PC-9 (cell line): ENCODE measurements at regions not wholly inside any gene's neighbourhood (a gene's known extent, or its start where the extent isn't known, plus 50 kb on each side); places are given as distances from the start of the nearest gene placed in this dataset.

Experiments
- BruUV-seq: library from RNA; stranded (reverse); fragments of 400-500 nt; replicated peaks from 2 replicates; lab custom pipeline; 2021; lab: Mats Ljungman, UMichigan
- CTCF ChIA-PET: fragments of 300-600 bp; sonication (Branson Sonifier 250); formaldehyde crosslinking; loops from one replicate; lab custom pipeline; 2022; ENCODE audit warnings: antibody characterized with exemption; lab: Charles Lee
- POLR2A ChIA-PET: fragments of 300-600 bp; sonication (Branson Sonifier 250); formaldehyde crosslinking; loops from one replicate; lab custom pipeline; 2022; ENCODE audit warnings: antibody characterized with exemption; ENCODE audit not compliant: unreplicated experiment; lab: Charles Lee
- DNase-seq, 2 experiments: peaks; one replicate each; pipeline versions ENCODE4 v3.0.0 to v3.0.0-alpha.2; 2015 to 2022; ENCODE audit warnings: mixed read lengths in 1 of 2
- H2AFZ ChIP-seq: fragments of 200-600 bp; sonication (generic); 2 replicates; pipeline ENCODE4 v1.8.1; 2017; ENCODE audit warnings: antibody characterized with exemption
- H3F3A ChIP-seq: fragments of 200-600 bp; sonication (generic); 2 replicates; pipeline ENCODE4 v1.8.1; 2017; ENCODE audit warnings: antibody characterized with exemption, mild to moderate bottlenecking, low read depth; ENCODE audit not compliant: insufficient read depth
- H3K27ac ChIP-seq: fragments of 200-600 bp; sonication (generic); 2 replicates; pipeline ENCODE4 v1.6.1; 2016; ENCODE audit warnings: mixed run types
- H3K27me3 ChIP-seq: fragments of 200-600 bp; sonication (generic); 2 replicates; pipeline ENCODE4 v1.6.1; 2016; ENCODE audit warnings: low read depth, mixed run types; ENCODE audit not compliant: insufficient read depth
- H3K36me3 ChIP-seq: fragments of 200-600 bp; sonication (generic); 2 replicates; pipeline ENCODE4 v1.6.1; 2016; ENCODE audit warnings: low read depth, mixed run types
- H3K4me1 ChIP-seq: fragments of 200-600 bp; sonication (generic); replicated peaks from 2 replicates; pipeline ENCODE4 v1.6.1; 2016; ENCODE audit warnings: mixed run types; ENCODE audit not compliant: insufficient read depth
- H3K4me2 ChIP-seq: fragments of 200-600 bp; sonication (generic); 2 replicates; pipeline ENCODE4 v1.6.1; 2017; ENCODE audit warnings: mixed run types
- H3K4me3 ChIP-seq: fragments of 200-600 bp; sonication (generic); 2 replicates; pipeline ENCODE4 v1.6.1; 2016; ENCODE audit warnings: mixed run types
- H3K79me2 ChIP-seq: fragments of 200-600 bp; sonication (generic); 2 replicates; pipeline ENCODE4 v1.6.1; 2017; ENCODE audit warnings: low read depth, mixed run types
- H3K9me2 ChIP-seq: fragments of 200-600 bp; sonication (generic); 2 replicates; pipeline ENCODE4 v1.8.1; 2017; ENCODE audit warnings: mild to moderate bottlenecking; ENCODE audit not compliant: insufficient read depth
- H3K9me3 ChIP-seq: fragments of 200-600 bp; sonication (generic); 2 replicates; pipeline ENCODE4 v1.8.1; 2016; ENCODE audit warnings: low read depth; ENCODE audit not compliant: insufficient read depth
- H4K20me1 ChIP-seq: fragments of 200-600 bp; sonication (generic); 2 replicates; pipeline ENCODE4 v1.8.1; 2017; ENCODE audit not compliant: insufficient read depth
- EZH2 ChIP-seq: fragments of 200-600 bp; sonication (generic); IDR thresholded peaks from 2 replicates; pipeline ENCODE4 v1.8.0; 2017; ENCODE audit warnings: antibody characterized with exemption, low read depth
- intact Hi-C: fragments of 100-400 bp; cut with micrococcal nuclease; formaldehyde crosslinking; loops from one replicate; pipeline ENCODE4 v1.10.0; 2022; ENCODE audit not compliant: unreplicated experiment
- TF ChIP-seq, protein P1 (sequence below): fragments of 200-600 bp; sonication (generic); conservative IDR thresholded peaks from 2 replicates; pipeline ENCODE4 v1.6.1; 2017; ENCODE audit warnings: mixed run types, antibody characterized with exemption, mild to moderate bottlenecking, moderate library complexity

DNA sequence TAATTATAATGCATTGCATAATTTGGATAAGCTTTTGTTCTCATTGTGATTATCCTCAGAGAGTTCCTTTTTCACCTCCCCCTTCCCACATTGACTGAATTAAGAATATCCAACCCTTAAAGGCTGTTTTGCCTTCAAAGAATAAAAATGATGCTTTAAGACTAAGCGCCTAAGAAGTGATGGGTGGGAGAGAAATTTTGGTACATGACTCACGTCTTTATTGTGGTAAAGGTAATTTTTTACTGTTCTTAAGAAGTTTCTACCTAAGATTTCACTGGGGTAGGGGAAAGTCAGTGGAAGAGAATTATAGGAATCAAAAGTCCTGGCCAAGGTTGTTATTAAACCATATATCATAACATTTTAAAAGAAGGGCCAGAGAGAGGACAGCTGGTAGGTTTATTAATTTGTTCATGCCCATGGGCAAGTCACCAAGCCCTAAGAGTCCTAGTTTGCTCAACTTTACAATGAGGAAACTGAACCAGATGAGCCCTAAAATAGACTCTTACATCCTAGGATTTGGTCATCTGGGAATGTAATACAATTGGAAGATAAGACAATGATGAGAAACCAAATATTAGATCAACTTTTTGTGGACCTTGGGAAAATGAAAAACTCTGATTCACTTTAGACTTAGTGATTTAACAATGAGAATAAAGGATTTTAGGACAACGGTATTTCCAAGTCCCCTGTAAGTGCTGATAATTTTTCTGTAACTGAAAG is 101.1 kb upstream of the RASGRP1 start:
- TF ChIP-seq EZH2 = no peak
- TF ChIP-seq, protein P1, sequence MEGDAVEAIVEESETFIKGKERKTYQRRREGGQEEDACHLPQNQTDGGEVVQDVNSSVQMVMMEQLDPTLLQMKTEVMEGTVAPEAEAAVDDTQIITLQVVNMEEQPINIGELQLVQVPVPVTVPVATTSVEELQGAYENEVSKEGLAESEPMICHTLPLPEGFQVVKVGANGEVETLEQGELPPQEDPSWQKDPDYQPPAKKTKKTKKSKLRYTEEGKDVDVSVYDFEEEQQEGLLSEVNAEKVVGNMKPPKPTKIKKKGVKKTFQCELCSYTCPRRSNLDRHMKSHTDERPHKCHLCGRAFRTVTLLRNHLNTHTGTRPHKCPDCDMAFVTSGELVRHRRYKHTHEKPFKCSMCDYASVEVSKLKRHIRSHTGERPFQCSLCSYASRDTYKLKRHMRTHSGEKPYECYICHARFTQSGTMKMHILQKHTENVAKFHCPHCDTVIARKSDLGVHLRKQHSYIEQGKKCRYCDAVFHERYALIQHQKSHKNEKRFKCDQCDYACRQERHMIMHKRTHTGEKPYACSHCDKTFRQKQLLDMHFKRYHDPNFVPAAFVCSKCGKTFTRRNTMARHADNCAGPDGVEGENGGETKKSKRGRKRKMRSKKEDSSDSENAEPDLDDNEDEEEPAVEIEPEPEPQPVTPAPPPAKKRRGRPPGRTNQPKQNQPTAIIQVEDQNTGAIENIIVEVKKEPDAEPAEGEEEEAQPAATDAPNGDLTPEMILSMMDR = no peak
- H3K27me3 ChIP-seq = no peaks in the 10 kb centered on the region
- intact Hi-C loops = no loop called here

DNA sequence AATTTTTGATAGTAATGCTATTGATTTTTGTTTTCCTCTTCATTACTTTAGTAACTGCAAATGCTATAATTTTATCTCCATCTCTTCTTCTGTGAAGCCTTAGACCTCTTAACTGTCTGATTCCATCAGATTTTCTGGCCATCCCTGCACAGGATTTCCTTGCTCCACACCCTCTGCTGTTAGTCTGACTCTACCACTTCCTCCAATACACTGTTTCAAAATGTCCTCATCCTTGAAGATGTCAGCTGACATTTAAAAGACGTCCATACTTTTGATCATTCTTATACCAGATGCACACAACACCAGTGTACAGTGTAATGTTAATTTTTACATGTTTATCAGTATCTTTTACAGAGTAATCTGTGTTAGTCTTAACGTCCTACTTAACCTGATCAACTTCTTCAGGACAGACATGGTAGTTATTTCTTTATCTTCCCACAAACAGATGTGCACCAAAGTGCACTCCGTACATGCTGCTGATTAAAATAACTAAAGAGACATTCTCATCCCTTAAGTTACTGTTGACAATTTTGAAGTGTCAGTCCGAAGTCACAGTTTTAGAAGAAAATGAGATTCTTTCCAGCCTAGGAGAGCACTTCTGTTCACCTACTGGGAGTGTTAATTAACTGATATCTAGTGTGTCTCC is 102.4 kb upstream of the RASGRP1 start:
- CTCF ChIA-PET = no interaction called here

More for the DNA sequence above, 101.1 kb upstream of the RASGRP1 start:
- H2AFZ ChIP-seq = no peak overlapping the region
- no peaks in the 10 kb centered on the region for H3K9me2 ChIP-seq
- H4K20me1 ChIP-seq = no peaks in the 10 kb centered on the region
- no peak overlapping the region for H3K4me3 ChIP-seq
- DNase-seq = no peak
- no peaks in the 10 kb centered on the region for H3K4me1 ChIP-seq
- no TSS peak for BruUV-seq
- ChIA-PET CTCF (no interaction called here), POLR2A (no interaction called here)
- no peaks in the 10 kb centered on the region for H3F3A ChIP-seq
- H3K36me3 ChIP-seq = no peaks in the 10 kb centered on the region
- no peak overlapping the region for H3K4me2 ChIP-seq
- H3K9me3 ChIP-seq = no peaks in the 10 kb centered on the region
- H3K79me2 ChIP-seq = no peaks in the 10 kb centered on the region
- no peak overlapping the region for H3K27ac ChIP-seq

More for the DNA sequence above, 102.4 kb upstream of the RASGRP1 start:
- Histone ChIP-seq H3K27ac (no peak overlapping the region), H3K9me2 (no peaks in the 10 kb centered on the region), H3K36me3 (no peaks in the 10 kb centered on the region), H3K27me3 (no peaks in the 10 kb centered on the region), H2AFZ (no peak overlapping the region), H3K4me3 (no peak overlapping the region), H3K4me1 (no peaks in the 10 kb centered on the region), H3K79me2 (no peaks in the 10 kb centered on the region), H3F3A (no peaks in the 10 kb centered on the region), H3K4me2 (no peak overlapping the region), H4K20me1 (no peaks in the 10 kb centered on the region), H3K9me3 (no peaks in the 10 kb centered on the region)
- intact Hi-C loops = no loop called here
- BruUV-seq = no TSS peak
- POLR2A ChIA-PET = no interaction called here
- TF ChIP-seq, protein P1 = no peak
- no peak for TF ChIP-seq EZH2
- no peak for DNase-seq
